NCI-H1048 (cell line): ENCODE measurements at regions not wholly inside any gene's neighbourhood (a gene's known extent, or its start where the extent isn't known, plus 50 kb on each side); places are given as distances from the start of the nearest gene placed in this dataset.

ENCODE experiments used
- DNase-seq: peaks from one replicate; lab custom pipeline; 2025; lab: John Stamatoyannopoulos, UW

DNA sequence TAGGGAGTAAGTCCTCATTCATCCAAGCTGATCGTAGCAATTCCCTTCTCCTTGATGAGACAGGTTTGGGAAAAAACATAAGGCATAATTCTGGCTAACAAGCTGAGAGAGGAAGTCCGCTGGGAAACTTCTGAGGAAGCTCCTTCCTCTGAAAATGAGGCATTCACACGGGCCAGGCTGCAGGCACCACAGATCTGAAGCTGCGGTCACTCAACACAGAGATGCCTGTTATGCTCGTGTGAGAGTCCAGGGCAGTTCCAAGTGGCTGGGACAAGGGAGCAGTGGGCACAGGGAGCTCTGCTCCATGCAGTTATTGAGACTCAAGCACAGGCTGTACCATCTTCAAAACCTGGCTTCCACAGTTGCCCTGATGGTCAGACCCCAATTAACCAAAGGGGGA is 200.9 kb upstream of the ID2 start:
- DNase-seq, result no peak

DNA sequence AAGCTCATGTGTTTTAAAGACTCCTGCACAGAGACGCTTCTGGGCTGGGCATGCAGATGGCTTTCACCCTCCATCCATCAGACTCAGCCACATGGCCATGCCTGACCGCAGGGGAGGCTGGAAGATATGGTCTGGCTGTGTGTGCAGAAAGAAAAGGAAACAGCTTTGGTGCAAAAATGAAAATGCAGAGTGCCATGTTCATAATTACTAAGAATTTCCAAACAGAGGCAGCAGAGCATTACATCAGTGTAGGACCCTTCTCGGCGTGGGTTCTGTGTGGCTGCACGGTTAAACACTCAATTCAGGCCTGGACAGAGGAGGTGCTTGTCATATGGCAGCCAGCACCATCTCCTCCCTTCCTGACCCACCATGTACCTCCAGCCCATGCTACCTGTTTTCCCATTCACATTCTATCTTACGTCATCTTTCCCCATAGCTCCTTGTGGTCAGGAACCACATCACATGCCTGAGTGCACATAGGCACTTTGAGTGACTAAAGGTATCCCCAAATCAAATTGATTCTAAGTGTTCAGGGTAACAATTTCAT is 200.3 kb upstream of the ID2 start:
- no peak for DNase-seq

DNA sequence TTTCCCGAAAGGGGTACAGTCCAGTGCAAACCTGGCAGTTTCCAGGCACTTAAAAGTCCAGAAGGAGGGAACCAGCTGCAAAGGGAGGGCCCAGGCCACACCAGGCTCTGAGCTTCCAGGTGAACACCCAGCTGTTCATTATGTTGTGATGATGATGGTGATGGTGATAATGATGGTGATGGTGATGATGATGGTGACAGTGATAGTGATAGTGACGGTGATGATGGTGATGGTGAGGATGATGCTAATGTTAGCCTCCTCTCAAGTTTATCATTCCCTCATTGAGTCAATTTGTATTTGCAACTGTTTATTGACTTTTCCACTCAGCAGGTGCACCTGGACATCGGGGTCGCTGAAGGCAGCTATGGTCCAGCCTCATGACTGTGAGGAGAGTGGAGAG is 199.4 kb upstream of the ID2 start:
- no peak for DNase-seq

DNA sequence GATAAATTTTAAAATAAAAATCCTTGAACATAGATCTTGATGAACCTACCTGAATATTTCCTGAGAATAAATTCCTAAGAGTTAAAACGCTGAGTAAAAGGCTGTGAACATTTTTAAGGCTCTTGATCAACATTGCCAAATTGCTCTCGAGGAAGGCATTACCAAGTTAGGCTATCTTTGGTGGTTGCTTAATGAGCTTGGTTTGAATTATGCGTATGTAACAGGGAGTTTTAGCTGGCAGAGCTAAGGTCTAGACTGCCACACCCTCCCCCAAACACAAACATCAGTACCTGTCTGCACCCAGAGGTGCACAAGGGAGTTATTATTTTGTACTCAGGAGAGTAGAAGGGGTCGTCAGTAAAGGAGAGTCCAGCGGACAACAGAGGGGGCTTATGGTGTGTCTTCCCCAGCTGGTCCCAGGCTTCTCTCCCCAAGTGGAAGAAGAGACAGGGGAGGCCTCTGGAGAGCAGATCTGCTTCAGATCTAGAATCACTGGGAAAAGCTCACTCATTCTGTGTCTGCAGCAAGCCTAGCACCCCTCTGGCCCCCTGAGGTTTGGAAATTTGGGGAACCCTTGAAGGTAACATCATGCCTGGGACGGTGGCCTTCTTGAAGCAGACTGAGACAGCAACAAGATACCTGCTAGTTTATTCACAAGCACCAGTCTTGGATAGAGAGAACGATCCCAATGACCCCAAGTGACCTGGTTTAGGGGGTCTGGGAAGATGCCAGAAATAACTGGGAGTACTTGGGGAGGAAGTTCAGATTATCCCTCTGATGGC is 197.2 kb upstream of the ID2 start:
- no peak for DNase-seq

DNA sequence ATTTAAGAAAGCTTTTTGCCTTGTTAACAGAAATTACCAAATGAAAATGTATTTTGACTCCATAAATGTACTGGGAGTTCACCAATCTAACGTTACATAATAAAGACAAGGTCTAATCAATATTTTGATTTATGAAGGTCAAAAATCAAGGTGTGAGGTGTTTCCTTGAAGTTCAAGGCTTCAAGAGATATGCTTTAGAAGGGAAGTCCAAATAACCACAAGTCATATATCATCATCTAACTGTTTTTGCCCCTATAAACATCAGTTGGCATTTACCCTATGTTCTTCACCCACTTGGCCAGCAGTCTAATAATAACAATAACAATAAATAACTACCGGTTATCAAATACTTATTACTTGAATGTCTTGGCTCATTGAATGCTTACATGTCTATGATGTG is 196.1 kb upstream of the ID2 start:
- DNase-seq, result no peak

DNA sequence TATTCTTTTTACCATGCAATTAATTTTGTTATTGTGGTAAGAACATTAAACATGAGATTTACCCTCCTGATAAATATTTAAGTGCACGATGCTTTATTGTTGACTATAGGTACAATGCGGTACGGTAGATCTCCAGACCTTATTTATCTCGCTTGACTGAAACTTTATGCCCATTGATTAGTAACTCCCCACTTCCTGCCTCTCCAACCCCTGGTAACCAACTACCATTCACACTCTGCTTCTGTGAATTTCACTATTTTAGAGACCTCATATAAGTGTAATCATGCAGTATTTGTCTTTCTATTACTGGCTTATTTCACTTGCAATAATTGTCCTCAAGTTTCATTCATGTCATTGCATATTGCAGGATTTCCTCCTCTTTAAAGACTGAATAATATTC is 195.7 kb upstream of the ID2 start:
- no peak for DNase-seq

DNA sequence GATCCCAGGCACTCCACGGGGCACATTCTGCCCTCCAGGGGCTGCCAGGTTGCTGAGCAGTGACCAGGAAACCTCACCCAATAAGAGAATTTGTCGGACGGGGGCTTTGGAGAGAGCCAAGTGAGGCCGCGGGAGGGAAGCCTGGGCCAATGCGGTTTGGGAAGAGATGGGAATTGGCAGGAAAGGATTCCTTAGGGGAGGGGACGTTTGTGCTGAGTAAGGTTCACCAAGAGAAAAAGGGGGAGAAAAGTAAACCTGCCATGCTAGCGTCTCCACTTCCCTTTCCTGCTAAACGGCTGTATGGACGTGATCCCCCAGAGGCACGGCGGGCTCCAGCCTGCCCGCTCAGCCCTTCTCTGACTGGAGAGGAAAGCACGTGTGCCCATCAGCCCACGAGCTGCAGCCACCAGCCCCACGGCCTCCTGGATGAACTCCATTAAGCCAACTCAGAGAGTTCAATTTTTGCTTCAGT is 194.4 kb upstream of the ID2 start:
- DNase-seq, result no peak

DNA sequence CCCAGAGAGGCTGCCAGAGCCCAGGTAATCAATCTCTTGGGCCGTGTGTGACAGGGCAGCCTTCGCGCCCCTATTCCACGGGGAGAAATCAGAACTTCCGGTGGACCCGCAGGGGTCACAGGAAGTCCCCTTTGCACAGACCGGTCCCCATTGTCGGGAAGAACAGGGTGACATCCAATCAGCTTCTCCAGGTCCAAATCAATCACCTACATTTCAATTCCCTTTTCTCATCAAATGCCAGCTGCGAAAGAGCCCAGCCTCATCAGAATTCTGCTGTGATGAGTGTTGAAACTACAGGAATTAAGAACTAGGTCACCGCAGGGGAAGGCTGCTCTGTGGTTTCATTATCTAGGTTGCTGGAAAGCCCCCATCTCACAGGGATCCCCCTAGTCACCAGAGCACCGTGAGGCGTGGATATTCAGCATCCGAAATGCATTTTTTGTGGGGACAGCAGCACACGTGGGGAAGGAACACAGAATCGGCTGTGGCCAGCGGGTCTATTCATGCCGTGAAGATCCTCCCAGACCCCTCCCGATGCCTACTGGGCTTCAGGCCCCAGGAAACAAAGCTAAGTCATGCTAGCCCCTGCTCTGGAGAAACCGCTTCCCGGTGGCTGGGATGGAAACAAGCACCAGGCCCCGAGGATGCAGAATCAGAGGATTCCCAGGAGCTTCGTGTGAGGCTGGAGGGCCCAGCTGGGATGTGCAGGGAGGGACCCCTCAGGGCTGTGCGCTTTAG is 193.7 kb upstream of the ID2 start:
- DNase-seq, result no peak

DNA sequence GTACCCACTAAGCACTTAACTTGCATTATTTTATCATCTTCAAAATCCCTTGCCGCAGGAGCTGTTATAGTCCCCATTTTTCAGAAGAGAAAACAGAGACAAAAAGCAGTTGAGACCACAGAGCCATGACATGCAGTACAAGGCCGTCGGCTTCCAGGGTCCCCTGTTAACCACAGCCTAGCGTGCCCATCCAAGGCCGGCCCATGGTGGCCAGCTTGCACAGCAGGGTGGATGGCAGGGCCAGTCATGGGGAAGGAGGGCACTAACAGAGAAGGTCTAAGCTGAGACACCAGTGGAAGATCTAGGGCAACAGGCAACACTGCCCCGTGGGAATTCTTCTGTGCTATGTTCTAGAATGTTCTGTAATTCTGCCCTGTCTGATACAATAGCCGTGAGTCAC is 192.6 kb upstream of the ID2 start:
- no peak for DNase-seq

DNA sequence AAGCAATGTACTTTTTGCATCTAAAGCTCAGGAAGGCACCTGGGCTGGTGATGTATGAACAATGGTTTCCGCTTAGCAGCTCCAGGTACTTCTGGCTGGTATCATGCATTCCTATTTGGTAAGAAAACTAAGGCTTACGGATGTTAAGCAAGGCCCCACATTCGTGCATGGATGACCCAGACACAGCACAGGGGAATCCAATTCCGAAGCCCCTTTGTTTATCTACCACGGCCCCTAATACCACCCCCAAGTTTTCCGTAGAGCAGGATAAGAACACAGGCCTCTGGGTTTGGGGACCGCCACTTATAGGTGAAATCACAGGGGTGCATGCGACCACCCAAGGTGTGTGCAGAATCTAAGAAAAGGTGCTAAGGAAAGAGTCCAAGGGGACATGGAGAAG is 192.1 kb upstream of the ID2 start:
- no peak for DNase-seq

DNA sequence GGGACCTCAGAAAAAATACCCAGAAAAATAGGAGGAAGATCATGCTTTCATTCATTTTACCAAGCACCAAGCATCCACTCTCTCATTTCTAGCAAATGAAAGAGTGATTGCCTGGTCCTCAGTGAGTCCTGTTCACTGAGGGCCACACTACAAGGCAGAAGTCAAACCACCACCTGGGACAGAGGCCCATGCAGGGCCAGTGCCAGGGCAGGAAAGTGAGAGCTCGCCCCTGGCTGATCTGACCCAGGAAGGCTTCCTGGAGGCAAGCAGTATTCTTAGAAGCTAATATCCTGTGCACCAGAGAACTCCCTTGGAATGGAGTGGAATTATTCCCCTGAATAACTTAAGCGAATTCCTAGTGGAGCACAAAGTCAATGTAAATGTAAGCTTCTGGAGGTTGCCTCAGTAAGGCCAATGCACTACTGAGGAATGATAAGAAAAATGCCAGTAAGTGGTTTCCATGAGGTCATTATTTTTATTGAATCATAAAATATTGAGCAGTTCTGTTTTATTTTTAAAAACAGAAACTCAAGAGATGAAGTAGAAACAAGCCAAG is 191.6 kb upstream of the ID2 start:
- DNase-seq, result no peak

DNA sequence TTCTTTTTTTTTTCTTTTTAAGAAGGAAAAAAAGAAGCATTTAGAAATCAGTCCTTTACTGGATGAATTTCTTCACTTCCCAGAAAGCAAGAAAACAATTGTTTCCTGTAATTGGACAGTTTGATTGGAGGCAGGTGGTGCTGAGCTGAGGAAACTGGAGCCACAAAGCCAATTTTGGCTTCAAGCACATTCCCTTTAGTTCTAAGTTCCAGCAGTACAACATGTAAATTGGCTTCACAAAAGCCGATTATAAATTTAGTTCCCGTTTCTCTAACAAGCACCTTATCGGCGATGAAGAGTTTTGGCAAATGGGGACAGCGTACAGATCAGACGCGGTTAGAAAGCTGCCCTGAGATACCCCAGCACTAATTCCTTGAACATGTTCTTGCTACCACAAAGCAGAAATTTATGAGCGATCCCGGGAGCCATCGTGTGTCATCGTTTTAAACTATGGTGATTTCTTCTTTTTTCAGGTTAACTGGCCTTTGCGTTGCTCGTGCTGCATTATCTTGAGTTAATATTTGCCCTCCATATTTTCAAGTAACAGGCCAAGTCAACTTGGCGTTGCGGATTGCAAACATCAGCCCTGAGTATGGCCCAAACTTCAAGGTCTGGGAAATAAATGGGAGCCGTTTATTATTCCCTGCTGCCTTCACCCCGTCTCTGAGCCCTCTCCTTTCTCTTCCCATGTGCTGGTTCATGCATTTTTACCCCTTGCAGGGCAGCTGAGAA is 190.4 kb upstream of the ID2 start:
- DNase-seq, result no peak

DNA sequence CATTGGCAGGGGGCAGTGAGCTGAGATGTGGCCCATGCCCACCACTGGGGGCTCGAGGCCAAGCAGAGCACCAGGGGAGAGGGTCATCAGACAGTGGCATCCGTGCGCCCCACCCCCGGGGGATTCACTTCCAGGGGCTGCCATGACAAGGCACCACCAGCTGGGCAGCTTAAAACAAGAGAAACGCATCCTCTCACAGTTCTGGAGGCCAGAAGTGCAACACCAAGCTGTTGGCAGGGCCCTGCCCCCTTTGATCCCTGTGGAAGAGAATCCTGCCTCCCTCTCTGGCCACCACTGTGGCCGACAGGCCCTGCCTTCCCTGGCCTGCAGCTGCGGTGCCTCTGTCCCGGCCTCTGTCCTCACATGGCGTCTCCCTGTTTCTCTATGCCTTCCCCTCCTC is 187.7 kb upstream of the ID2 start:
- DNase-seq, result no peak

DNA sequence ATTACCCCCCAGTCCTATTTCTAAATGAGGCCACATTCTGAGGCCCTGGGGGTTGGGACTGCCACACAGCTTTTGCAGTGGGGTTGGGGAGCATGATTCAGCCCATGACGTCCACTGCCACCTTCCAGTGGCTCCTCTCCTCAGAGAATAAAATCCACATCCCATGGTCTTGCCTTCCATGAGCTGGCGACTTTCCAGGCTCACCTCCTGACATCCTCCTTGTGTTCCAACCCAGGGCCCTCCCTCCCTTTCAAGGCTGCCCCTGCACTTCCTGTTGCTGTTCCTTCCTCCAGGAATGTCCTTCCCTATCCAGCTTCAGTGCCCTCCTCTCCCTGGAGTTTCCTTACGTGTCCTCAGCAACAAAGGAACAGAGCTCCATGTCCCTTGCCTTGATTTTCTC is 187.3 kb upstream of the ID2 start:
- DNase-seq, result no peak

DNA sequence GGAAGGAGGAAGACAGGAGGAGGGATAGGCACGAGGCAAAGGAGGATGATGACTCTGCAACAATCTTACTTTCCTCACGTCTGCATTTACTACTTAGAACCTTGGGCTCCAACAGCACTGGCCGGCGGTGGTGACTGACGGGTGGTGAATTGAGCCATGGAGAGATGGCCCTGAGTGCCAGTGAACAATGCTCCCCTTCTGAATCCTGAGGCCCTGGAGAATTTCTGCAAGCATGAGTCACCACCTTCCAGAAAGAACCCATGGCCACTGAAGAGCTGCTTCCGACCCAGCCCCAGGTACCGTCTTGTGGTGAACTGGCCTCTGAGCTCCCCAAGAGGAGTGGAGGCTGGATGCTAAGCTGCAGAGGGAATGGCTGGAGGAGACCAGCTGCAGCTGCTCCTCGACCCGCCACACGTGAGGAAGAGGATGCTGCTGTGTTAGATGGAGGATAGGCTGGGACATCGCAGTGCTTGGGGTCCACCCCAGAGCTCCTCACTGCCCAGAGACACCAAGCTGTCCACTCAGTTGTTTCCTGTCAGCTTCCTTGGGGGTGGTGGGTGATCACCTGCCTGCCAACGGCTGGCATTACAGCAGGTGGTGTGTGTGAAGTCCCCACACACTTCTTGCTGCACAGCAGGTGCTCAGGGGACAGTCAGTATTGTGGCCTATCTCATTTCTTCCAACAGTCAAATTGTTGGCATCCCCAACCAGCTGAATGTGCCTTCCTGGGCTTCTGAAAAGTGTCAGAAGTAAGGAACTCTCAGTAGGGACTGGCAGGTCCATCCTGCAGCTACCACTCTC is 186.5 kb upstream of the ID2 start:
- DNase-seq, result no peak

DNA sequence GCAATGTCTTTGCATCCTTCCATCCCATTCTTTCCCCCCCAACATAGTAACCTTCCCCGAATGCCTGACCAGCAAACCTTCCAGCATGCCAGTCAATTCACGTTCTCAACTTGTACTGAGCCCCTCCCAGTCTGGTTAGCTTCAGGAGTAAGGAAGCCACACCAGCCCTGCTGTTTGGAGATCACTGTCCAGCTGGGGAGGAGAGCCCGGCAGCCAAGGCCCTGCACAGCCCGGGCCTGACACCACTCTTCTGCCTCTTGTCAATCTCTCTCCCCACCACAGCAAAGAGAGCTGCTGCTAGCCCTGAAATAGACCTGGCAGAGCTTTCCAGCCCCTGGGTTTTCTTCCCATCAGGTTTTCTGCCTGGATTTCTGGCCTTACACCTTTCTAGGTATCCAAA is 185.8 kb upstream of the ID2 start:
- DNase-seq, result no peak

DNA sequence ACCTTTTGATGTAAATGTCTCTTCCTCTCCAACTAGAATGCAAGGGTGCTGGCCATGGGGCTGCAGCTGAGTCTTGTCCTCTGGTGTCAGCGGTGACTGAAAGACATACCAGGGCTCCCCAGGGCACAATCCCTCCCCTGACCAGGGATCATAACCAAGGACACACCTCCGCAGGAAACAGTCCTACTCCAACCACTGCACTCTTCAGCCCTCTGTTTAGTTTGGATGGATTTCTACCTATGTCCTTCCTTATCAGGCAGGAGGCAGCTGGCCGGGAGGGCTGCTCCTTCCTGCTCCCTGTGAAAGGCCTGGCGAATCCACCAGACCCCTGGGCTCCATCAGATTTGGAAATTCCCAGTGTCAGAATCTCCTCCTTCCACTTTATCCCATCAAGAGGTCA is 185.2 kb upstream of the ID2 start:
- DNase-seq, result no peak

DNA sequence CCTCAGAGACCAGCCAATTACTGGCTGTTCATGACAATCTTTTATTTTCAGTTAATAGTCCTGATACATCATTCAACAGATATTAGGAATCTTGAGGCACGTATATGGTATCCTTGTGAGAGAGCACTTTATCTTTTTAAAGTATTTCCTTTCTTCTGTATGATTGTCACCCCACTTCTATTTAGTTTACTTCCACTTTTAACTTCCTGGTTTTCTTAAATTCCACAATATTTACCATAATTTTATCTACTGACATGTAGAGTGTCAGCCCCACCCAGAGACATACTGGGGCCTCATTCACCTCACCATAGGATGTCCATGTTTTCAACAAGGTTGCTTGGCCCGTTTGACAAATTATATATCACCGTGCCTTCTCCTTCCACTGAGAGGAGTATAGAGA is 182.9 kb upstream of the ID2 start:
- DNase-seq, result no peak

DNA sequence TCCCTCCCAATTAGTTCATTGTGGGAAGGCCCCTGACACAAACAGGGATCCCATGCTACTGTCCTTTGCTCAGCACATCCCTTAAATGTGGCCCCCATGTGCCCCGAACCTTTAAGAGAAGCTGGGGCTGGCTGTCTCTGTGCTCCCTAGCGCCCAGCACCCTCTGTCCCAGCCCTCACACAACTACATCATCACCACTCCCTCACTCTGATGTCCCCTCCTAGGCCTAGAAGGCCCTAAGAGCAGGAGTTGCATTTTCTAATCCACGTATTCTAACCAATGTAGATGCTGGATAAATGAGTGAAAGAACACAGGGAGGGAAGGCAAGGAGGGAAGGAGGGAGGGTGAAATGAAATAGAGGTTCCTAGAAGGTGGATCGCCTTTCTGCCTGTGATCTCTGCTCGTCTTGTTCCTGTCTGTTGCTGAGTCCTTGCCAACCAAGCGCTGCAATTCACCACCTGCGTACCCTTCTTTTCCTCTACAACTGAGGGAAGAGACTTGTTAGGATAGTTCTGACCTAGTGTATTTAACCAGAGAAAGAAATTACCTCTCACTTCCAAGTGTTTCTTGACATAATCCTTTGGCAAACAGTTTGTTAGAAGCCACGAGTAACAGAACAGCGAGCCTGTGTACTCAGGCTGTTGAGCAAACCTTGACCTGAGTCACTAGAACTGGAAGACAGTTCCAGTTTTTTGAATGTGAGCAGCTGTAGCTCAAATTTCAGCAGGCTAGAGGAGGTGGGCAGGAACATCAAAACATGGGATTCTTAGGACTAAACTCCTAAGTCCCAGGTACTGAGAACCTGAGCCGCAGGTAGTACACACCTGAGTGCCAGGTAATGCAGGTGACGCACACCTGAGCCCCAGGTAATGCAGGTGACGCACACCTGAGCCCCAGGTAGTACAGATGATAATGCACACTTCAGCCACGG is 181.5 kb upstream of the ID2 start:
- no peak for DNase-seq

DNA sequence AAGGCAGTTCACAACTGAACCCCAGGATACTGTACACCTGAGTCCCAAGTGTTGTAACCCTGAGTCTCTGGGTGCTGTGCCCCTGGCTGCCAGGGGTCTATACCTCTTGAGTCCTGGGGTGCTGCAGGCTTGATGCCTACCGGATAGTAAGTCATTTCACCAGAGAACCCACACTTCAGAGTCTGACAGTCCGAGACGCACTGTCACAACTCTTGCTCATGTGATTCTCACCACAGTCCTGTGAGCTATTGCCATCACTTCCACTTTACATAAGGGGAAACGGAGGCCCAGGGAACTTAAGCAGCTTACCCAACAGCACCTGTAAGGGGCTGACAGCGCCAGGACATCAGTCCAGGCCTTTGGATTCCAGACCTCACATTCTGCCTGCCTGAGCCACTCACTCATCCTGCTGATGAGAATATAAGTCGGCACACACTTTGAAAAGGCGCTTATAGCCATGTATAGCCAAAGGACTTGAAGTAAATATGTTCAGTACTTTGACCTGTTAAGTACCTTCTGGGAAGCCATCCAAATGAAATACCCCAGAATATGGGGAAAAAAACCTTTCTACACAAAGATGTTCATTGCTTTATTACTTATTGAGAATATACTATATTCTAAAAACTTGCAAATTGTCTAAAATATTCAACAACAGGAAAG is 180.7 kb upstream of the ID2 start:
- DNase-seq, result no peak
